GM12891 (cell line): ENCODE measurements at regions not wholly inside any gene's neighbourhood (a gene's known extent, or its start where the extent isn't known, plus 50 kb on each side); places are given as distances from the start of the nearest gene placed in this dataset.

Experiments used
- DNase-seq: peaks from one replicate; pipeline ENCODE4 v3.0.0; 2011; ENCODE audit warnings: low spot score; ENCODE audit not compliant: insufficient read length
- FAIRE-seq: peaks from 2 replicates; lab custom pipeline; 2011; peaks lifted over from hg19 to GRCh38; lab: Jason Lieb, UNC
- PAX5 ChIP-seq: IDR thresholded peaks from 2 replicates; pipeline ENCODE4 v1.6.1; 2011; ENCODE audit warnings: low read length, moderate library complexity, mild to moderate bottlenecking; ENCODE audit not compliant: insufficient read depth, severe bottlenecking
- POLR2A ChIP-seq: IDR thresholded peaks from 2 replicates; pipeline ENCODE4 v1.6.1; 2011; ENCODE audit warnings: low read depth, low read length, control low read depth
- POLR2AphosphoS5 ChIP-seq: IDR thresholded peaks from 2 replicates; pipeline ENCODE4 v1.6.1; 2011; ENCODE audit warnings: low read depth, low read length, control low read depth
- POU2F2 ChIP-seq: IDR thresholded peaks from 2 replicates; pipeline ENCODE4 v1.6.1; 2011; ENCODE audit warnings: low read depth, mild to moderate bottlenecking, control low read depth, low read length, moderate library complexity
- SPI1 ChIP-seq: IDR thresholded peaks from 2 replicates; pipeline ENCODE4 v1.6.1; 2011; ENCODE audit warnings: low read depth, low read length, control low read depth
- TAF1 ChIP-seq: IDR thresholded peaks from 2 replicates; pipeline ENCODE4 v1.6.1; 2011; ENCODE audit warnings: low read depth, low read length, control low read depth

GRCh38 chr5:68930139-68930538 is 163.7 kb upstream of the SLC30A5 start:
- FAIRE-seq (no peak), DNase-seq (no peak)
- TF ChIP-seq POU2F2, result no peak
- TF ChIP-seq PAX5, result no peak
- TF ChIP-seq POLR2AphosphoS5, result no peak
- TF ChIP-seq SPI1, result no peak
- TF ChIP-seq TAF1, result no peak

- DNase-seq, result no peak
- FAIRE-seq, result no peak
- no peak for TF ChIP-seq SPI1
- no peak for TF ChIP-seq POLR2A
- no peak for TF ChIP-seq TAF1
- no peak for TF ChIP-seq POU2F2
- no peak for TF ChIP-seq POLR2AphosphoS5
- no peak for TF ChIP-seq PAX5
Measured at GRCh38 chr5:68932830-68933434, 160.9 kb upstream of the SLC30A5 start.

GRCh38 chr5:68942169-68942568 is 151.6 kb upstream of the SLC30A5 start:
- FAIRE-seq (no peak), DNase-seq (no peak)
- TF ChIP-seq TAF1 (no peak), SPI1 (no peak), POU2F2 (no peak), PAX5 (no peak), POLR2AphosphoS5 (no peak), POLR2A (no peak)

GRCh38 chr5:68946728-68947127 is 147.1 kb upstream of the SLC30A5 start:
- DNase-seq, result no peak
- no peak for FAIRE-seq
- no peak for TF ChIP-seq SPI1
- TF ChIP-seq PAX5, result no peak
- no peak for TF ChIP-seq POLR2A
- no peak for TF ChIP-seq POU2F2

- no peak for FAIRE-seq
- no peak for DNase-seq
- TF ChIP-seq POLR2AphosphoS5 (no peak), PAX5 (no peak), SPI1 (no peak), TAF1 (no peak), POLR2A (no peak), POU2F2 (no peak)
Measured at GRCh38 chr5:68947986-68948385, 145.8 kb upstream of the SLC30A5 start.

- TF ChIP-seq POU2F2 (no peak), POLR2A (no peak), PAX5 (no peak), SPI1 (no peak), POLR2AphosphoS5 (no peak), TAF1 (no peak)
- DNase-seq (no peak), FAIRE-seq (no peak)
Measured at GRCh38 chr5:68949256-68949655, 144.6 kb upstream of the SLC30A5 start.

- TF ChIP-seq SPI1 (no peak), POLR2AphosphoS5 (no peak), TAF1 (no peak), POU2F2 (no peak), PAX5 (no peak), POLR2A (no peak)
- no peak for DNase-seq
- FAIRE-seq, result no peak
Measured at GRCh38 chr5:68949711-68950110, 144.1 kb upstream of the SLC30A5 start.

GRCh38 chr5:68950125-68950524 is 143.7 kb upstream of the SLC30A5 start:
- TF ChIP-seq POLR2AphosphoS5, result no peak
- no peak for TF ChIP-seq POU2F2
- TF ChIP-seq TAF1, result no peak
- no peak for TF ChIP-seq PAX5
- no peak for TF ChIP-seq SPI1
- TF ChIP-seq POLR2A, result no peak
- no peak for FAIRE-seq
- no peak for DNase-seq

- FAIRE-seq, result no peak
- no peak for DNase-seq
Measured at GRCh38 chr5:68950930-68951329, 142.9 kb upstream of the SLC30A5 start.

GRCh38 chr5:68953231-68953874 is 140.5 kb upstream of the SLC30A5 start:
- DNase-seq, result no peak

More at GRCh38 chr5:68950930-68951329, 142.9 kb upstream of the SLC30A5 start:
- TF ChIP-seq POLR2A, result no peak
- TF ChIP-seq POLR2AphosphoS5, result no peak
- no peak for TF ChIP-seq POU2F2
- TF ChIP-seq PAX5, result no peak

More at GRCh38 chr5:68953231-68953874, 140.5 kb upstream of the SLC30A5 start:
- TF ChIP-seq POLR2A (no peak), POU2F2 (no peak), PAX5 (no peak), POLR2AphosphoS5 (no peak), TAF1 (no peak)
- no peak for FAIRE-seq
